AG09319 (cell line): ENCODE measurements at regions not wholly inside any gene's neighbourhood (a gene's known extent, or its start where the extent isn't known, plus 50 kb on each side); places are given as distances from the start of the nearest gene placed in this dataset.
"Not testable (repeated sequence)": the region's sequence is repeated elsewhere in the genome, so short reads cannot be mapped to it uniquely, and the experiment has no call there.

Experiments
- DNase-seq: peaks from one replicate; pipeline ENCODE4 v3.0.0-alpha.2; 2010; ENCODE audit warnings: low read depth; ENCODE audit errors: extremely low read depth
- CTCF ChIP-seq: IDR thresholded peaks from 2 replicates; pipeline ENCODE4 v1.5.1; 2011; ENCODE audit warnings: low read depth, mild to moderate bottlenecking, inconsistent platforms, low read length, moderate library complexity

GRCh38 chrX:122269243-122269781, 914.8 kb upstream of the GRIA3 start:
- DNase-seq = peak; percentile 18
- TF ChIP-seq CTCF = no peak

- no peak for DNase-seq
These were observed 913.1 kb upstream of the GRIA3 start for GRCh38 chrX:122270809-122271494.

GRCh38 chrX:122272011-122272410, 912.1 kb upstream of the GRIA3 start:
- no peak for DNase-seq
- TF ChIP-seq CTCF = no peak

More at GRCh38 chrX:122270809-122271494, 913.1 kb upstream of the GRIA3 start:
- TF ChIP-seq CTCF = no peak

GRCh38 chrX:122279746-122280145, 904.3 kb upstream of the GRIA3 start:
- DNase-seq = no peak
- no peak for TF ChIP-seq CTCF

- DNase-seq = not testable (repeated sequence)
These were observed 884.3 kb upstream of the GRIA3 start for GRCh38 chrX:122299822-122300221.

GRCh38 chrX:122301491-122301890, 882.6 kb upstream of the GRIA3 start:
- no peak for DNase-seq
- no peak for TF ChIP-seq CTCF

- DNase-seq = no peak
- no peak for TF ChIP-seq CTCF
These were observed 880.3 kb upstream of the GRIA3 start for GRCh38 chrX:122303761-122304160.

GRCh38 chrX:122344816-122345215, 839.3 kb upstream of the GRIA3 start:
- TF ChIP-seq CTCF = no peak
- no peak for DNase-seq
